H1 (cell line): ENCODE measurements at regions not wholly inside any gene's neighbourhood (a gene's known extent, or its start where the extent isn't known, plus 50 kb on each side); places are given as distances from the start of the nearest gene placed in this dataset.

ENCODE experiments used
- CTCF ChIA-PET: fragments of 300-600 bp; sonication (Branson Sonifier 250); formaldehyde crosslinking; loops from one replicate; lab custom pipeline; 2021; ENCODE audit not compliant: partially characterized antibody; lab: Charles Lee
- POLR2A ChIA-PET: fragments of 300-600 bp; sonication (Branson Sonifier 250); formaldehyde crosslinking; loops from one replicate; lab custom pipeline; 2021; ENCODE audit warnings: inconsistent platforms; ENCODE audit not compliant: partially characterized antibody; lab: Charles Lee
- DNase-seq, 2 experiments: peaks; one replicate each; pipeline versions ENCODE4 v3.0.0 to v3.0.0-alpha.2; 2010 to 2022; ENCODE audit warnings: low spot score in 2 of 2, low read depth in 1 of 2, mixed read lengths in 1 of 2
- FAIRE-seq: peaks from 2 replicates; lab custom pipeline; 2011; peaks lifted over from hg19 to GRCh38; lab: Jason Lieb, UNC
- H2AFZ ChIP-seq: 2 replicates; pipeline ENCODE4 v1.8.1; 2012; ENCODE audit warnings: low read length, inconsistent platforms
- H2AK5ac ChIP-seq: 2 replicates; pipeline ENCODE4 v1.6.1; 2013; ENCODE audit warnings: low read depth, low read length
- H2BK120ac ChIP-seq: replicated peaks from 2 replicates; pipeline ENCODE3; 2013; ENCODE audit warnings: low read depth, low read length, inconsistent platforms
- H2BK12ac ChIP-seq: 2 replicates; pipeline ENCODE4 v1.6.1; 2013; ENCODE audit warnings: low read depth, low read length
- H2BK15ac ChIP-seq: 2 replicates; pipeline ENCODE4 v1.6.1; 2013; ENCODE audit warnings: low read length
- H2BK20ac ChIP-seq: 2 replicates; pipeline ENCODE4 v1.6.1; 2013; ENCODE audit warnings: low read length
- H2BK5ac ChIP-seq: 2 replicates; pipeline ENCODE4 v1.6.1; 2013; ENCODE audit warnings: low read depth, low read length
- H3K14ac ChIP-seq: 2 replicates; pipeline ENCODE4 v1.6.1; 2013; ENCODE audit warnings: inconsistent platforms; ENCODE audit not compliant: insufficient read length
- H3K18ac ChIP-seq: 2 replicates; pipeline ENCODE4 v1.6.1; 2013; ENCODE audit warnings: low read length; ENCODE audit errors: extremely low read depth
- H3K23ac ChIP-seq: 2 replicates; pipeline ENCODE4 v1.6.1; 2013; ENCODE audit warnings: inconsistent platforms; ENCODE audit not compliant: insufficient read length
- H3K23me2 ChIP-seq: 2 replicates; pipeline ENCODE4 v1.6.1; 2013; ENCODE audit warnings: low read depth, low read length
- H3K27ac ChIP-seq: 2 replicates; pipeline ENCODE4 v1.6.1; 2011; ENCODE audit warnings: low read depth, low read length, inconsistent platforms
- H3K27me3 ChIP-seq, 4 experiments: replicated peaks in 1 of 4; 1 replicate in 1 of 4; 2 replicates in 3 of 4; pipeline versions ENCODE4 v1.6.1 to v1.8.1; 2011 to 2013; ENCODE audit warnings: low read length in 3 of 4, mild to moderate bottlenecking in 3 of 4, inconsistent platforms in 2 of 4, mixed read lengths in 2 of 4, moderate library complexity in 1 of 4; ENCODE audit not compliant: control insufficient read depth in 3 of 4, insufficient read depth in 3 of 4; ENCODE audit errors: extremely low read depth in 1 of 4
- H3K36me3 ChIP-seq, 4 experiments: 2 replicates each; pipeline versions ENCODE4 v1.6.1 to v1.8.1; 2011 to 2013; ENCODE audit warnings: mild to moderate bottlenecking in 4 of 4, low read length in 3 of 4, moderate library complexity in 2 of 4, control low read depth in 1 of 4, inconsistent platforms in 1 of 4; ENCODE audit not compliant: insufficient read depth in 4 of 4, control insufficient read depth in 2 of 4
- H3K4ac ChIP-seq: replicated peaks from 2 replicates; pipeline ENCODE3; 2013; ENCODE audit warnings: low read length, low read depth, mixed read lengths, inconsistent platforms; ENCODE audit not compliant: insufficient read length
- H3K4me1 ChIP-seq, 4 experiments: replicated peaks in 1 of 4; 1 replicate in 1 of 4; 2 replicates in 3 of 4; pipeline versions ENCODE4 v1.6.1 to v1.8.1; 2011 to 2013; ENCODE audit warnings: low read length in 3 of 4, inconsistent platforms in 2 of 4, mixed read lengths in 1 of 4; ENCODE audit not compliant: insufficient read depth in 4 of 4, control insufficient read depth in 3 of 4
- H3K4me2 ChIP-seq, 2 experiments: 2 replicates each; pipeline versions ENCODE4 v1.6.1 to v1.8.1; 2011 to 2013; ENCODE audit warnings: low read depth in 2 of 2, low read length in 2 of 2, control low read depth in 1 of 2, inconsistent platforms in 1 of 2, mild to moderate bottlenecking in 1 of 2; ENCODE audit not compliant: insufficient read depth in 1 of 2
- H3K4me3 ChIP-seq, 4 experiments: fragments of 200-600, 300-600 bp in 1 of 4; sonication (generic), shearing (Covaris generic), sonication (Bioruptor Twin) in 1 of 4; 2 replicates each; pipeline versions ENCODE4 v1.5.1 to v1.8.1; 2011 to 2016; ENCODE audit warnings: low read length in 4 of 4, low read depth in 3 of 4, control low read depth in 2 of 4, inconsistent platforms in 2 of 4, mild to moderate bottlenecking in 2 of 4, mixed read lengths in 1 of 4, moderate library complexity in 1 of 4; ENCODE audit not compliant: insufficient read depth in 2 of 4; ENCODE audit errors: extremely low read depth in 1 of 4
- H3K56ac ChIP-seq: replicated peaks from 2 replicates; pipeline ENCODE3; 2013; ENCODE audit warnings: low read depth, mild to moderate bottlenecking, mixed read lengths, low read length, inconsistent platforms; ENCODE audit not compliant: insufficient read length
- H3K79me1 ChIP-seq: 2 replicates; pipeline ENCODE4 v1.6.1; 2013; ENCODE audit warnings: low read depth, low read length, control low read depth
- H3K79me2 ChIP-seq, 2 experiments: 2 replicates each; pipeline versions ENCODE4 v1.6.1 to v1.8.1; 2012 to 2013; ENCODE audit warnings: low read length in 2 of 2, mild to moderate bottlenecking in 2 of 2, inconsistent platforms in 1 of 2; ENCODE audit not compliant: insufficient read depth in 2 of 2, control insufficient read depth in 1 of 2
- H3K9ac ChIP-seq, 4 experiments: replicated peaks in 1 of 4; 1 replicate in 1 of 4; 2 replicates in 3 of 4; pipeline versions ENCODE4 v1.6.1 to v1.8.1; 2011 to 2013; ENCODE audit warnings: low read depth in 3 of 4, low read length in 3 of 4, control low read depth in 2 of 4, mild to moderate bottlenecking in 2 of 4, moderate library complexity in 2 of 4, inconsistent platforms in 1 of 4; ENCODE audit errors: extremely low read depth in 1 of 4
- H3K9me3 ChIP-seq, 2 experiments: 2 replicates each; pipeline versions ENCODE4 v1.6.1 to v1.8.1; 2012 to 2013; ENCODE audit warnings: mild to moderate bottlenecking in 2 of 2, moderate library complexity in 2 of 2, control low read depth in 1 of 2, inconsistent platforms in 1 of 2, low read depth in 1 of 2, low read length in 1 of 2, mixed read lengths in 1 of 2; ENCODE audit not compliant: insufficient read depth in 2 of 2
- H4K20me1 ChIP-seq, 2 experiments: replicated peaks in 1 of 2; 2 replicates each; pipeline versions ENCODE3 to v1.8.1; 2011 to 2013; ENCODE audit warnings: inconsistent platforms in 2 of 2, low read length in 2 of 2, mild to moderate bottlenecking in 1 of 2; ENCODE audit not compliant: insufficient read depth in 2 of 2, control insufficient read depth in 1 of 2
- H4K5ac ChIP-seq: 2 replicates; pipeline ENCODE4 v1.6.1; 2013; ENCODE audit warnings: low read length, low read depth, mixed read lengths, inconsistent platforms; ENCODE audit not compliant: insufficient read length
- H4K8ac ChIP-seq: 2 replicates; pipeline ENCODE4 v1.8.0; 2013; ENCODE audit warnings: mild to moderate bottlenecking, moderate library complexity, low read length, inconsistent platforms; ENCODE audit not compliant: insufficient read depth; ENCODE audit errors: extremely low read depth
- H4K91ac ChIP-seq: replicated peaks from 2 replicates; pipeline ENCODE3; 2013; ENCODE audit warnings: low read length, mixed read lengths, inconsistent platforms; ENCODE audit not compliant: insufficient read length
- CEBPB ChIP-seq: IDR thresholded peaks from 2 replicates; pipeline ENCODE4 v1.6.1; 2012; ENCODE audit warnings: low read depth, low read length
- CREB1 ChIP-seq: IDR thresholded peaks from 2 replicates; pipeline ENCODE4 v1.6.1; 2012; ENCODE audit warnings: inconsistent platforms
- CTBP2 ChIP-seq: IDR thresholded peaks from 2 replicates; pipeline ENCODE4 v1.7.0; 2011; ENCODE audit warnings: borderline replicate concordance, mild to moderate bottlenecking, moderate library complexity, mixed read lengths, low read length; ENCODE audit not compliant: insufficient read depth, insufficient read length
- EGR1 ChIP-seq: IDR thresholded peaks from 2 replicates; pipeline ENCODE4 v1.6.1; 2011; ENCODE audit warnings: low read depth, low read length, borderline replicate concordance
- EP300 ChIP-seq, 2 experiments: IDR thresholded peaks; 1 replicate in 1 of 2; 2 replicates in 1 of 2; pipeline ENCODE4 v1.6.1; 2011 to 2012; ENCODE audit warnings: low read depth in 2 of 2, low read length in 2 of 2, mild to moderate bottlenecking in 2 of 2, borderline replicate concordance in 1 of 2, inconsistent platforms in 1 of 2, moderate library complexity in 1 of 2
- MAFK ChIP-seq: IDR thresholded peaks from 2 replicates; pipeline ENCODE4 v1.6.1; 2012; ENCODE audit warnings: low read depth, mild to moderate bottlenecking, improper control_type of control experiment, low read length
- PHF8 ChIP-seq: fragments of 200-600 bp; sonication (generic); conservative IDR thresholded peaks from 2 replicates; pipeline ENCODE4 v1.7.1; 2012; ENCODE audit warnings: low read depth, mild to moderate bottlenecking, inconsistent platforms, low read length, moderate library complexity
- RBBP5 ChIP-seq: IDR thresholded peaks from 2 replicates; pipeline ENCODE4 v1.7.1; 2012; ENCODE audit warnings: low read depth, mild to moderate bottlenecking, inconsistent platforms, low read length, moderate library complexity, borderline replicate concordance
- SP1 ChIP-seq: IDR thresholded peaks from 2 replicates; pipeline ENCODE4 v1.6.1; 2011; ENCODE audit warnings: low read depth, low read length
- SP2 ChIP-seq: IDR thresholded peaks from 2 replicates; pipeline ENCODE4 v1.6.1; 2012; ENCODE audit warnings: mild to moderate bottlenecking, low read length, inconsistent platforms
- SRF ChIP-seq: IDR thresholded peaks from 2 replicates; pipeline ENCODE4 v1.6.1; 2011; ENCODE audit warnings: mild to moderate bottlenecking, low read depth, low read length, moderate library complexity
- TAF7 ChIP-seq: optimal IDR thresholded peaks from 2 replicates; pipeline ENCODE3; 2011; ENCODE audit warnings: low read depth, mild to moderate bottlenecking, inconsistent platforms, low read length, moderate library complexity, borderline replicate concordance
- YY1 ChIP-seq: IDR thresholded peaks from 2 replicates; pipeline ENCODE4 v1.6.1; 2011; ENCODE audit warnings: low read depth, mild to moderate bottlenecking, low read length
- WGBS, 2 experiments: shearing (Covaris generic) in 1 of 2; methylation state at CpG; one replicate each; pipeline versions ENCODE4 v1.1.6 to v1.1.7; 2013 to 2015; ENCODE audit warnings: low lambda C conversion rate in 2 of 2, mixed read lengths in 2 of 2, inconsistent platforms in 1 of 2, low coverage in 1 of 2, missing lambda C conversion rate in 1 of 2; ENCODE audit not compliant: insufficient replicate concordance in 2 of 2, insufficient coverage in 1 of 2, insufficient read length in 1 of 2; ENCODE audit errors: extremely low coverage in 1 of 2, missing lambda C conversion rate in 1 of 2; 5-methylcytosine and 5-hydroxymethylcytosine counted together
- TF ChIP-seq, protein P1 (sequence below): IDR thresholded peaks from 2 replicates; pipeline ENCODE4 v1.6.1; 2012; ENCODE audit warnings: inconsistent platforms

DNA sequence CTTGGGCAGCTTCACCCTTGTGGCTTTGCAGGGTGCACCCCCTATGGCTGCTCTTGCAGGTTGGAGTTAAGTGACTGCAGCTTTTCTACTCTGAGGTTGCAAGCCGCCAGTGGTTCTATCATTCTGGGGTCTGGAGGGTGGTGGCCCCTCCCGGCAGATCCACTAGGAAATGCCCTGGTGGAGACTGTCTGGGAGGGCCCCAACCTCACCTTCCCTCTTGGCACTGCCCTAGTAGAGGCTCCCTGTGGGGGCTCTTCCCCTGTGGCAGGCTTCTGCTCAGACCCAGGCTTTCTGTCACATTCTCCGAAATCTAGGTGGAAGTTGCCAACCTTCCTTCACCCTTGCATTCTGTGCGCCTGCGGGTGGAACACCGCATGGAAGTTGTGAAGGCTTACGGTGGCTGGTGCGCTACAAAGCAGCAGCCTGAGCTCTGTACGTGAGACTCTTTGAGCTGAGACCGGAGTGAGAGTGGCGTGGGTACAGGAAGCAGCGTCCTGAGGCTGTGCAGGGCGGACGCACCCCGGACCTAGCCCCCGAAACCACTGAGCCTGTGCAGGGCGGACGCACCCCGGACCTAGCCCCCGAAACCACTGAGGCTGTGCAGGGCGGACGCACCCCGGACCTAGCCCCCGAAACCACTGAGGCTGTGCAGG is 626.7 kb upstream of the FRG1 start:
- Histone ChIP-seq H2BK15ac (no peak overlapping the region), H3K4me3 (no peak overlapping the region), H3K18ac (no peak overlapping the region)
- no peak for TF ChIP-seq EGR1
- no peak for TF ChIP-seq EP300 (IDR thresholded peaks at IDR 0.05; ENCODE audit: borderline replicate concordance in 1 of 2, low read depth in 2 of 2, low read length in 2 of 2)
- TF ChIP-seq MAFK, result no peak
- no peak for TF ChIP-seq TAF7
- no peak for TF ChIP-seq SP1
- TF ChIP-seq SRF, result no peak
- no peak for TF ChIP-seq RBBP5
- TF ChIP-seq SP2, result no peak
- TF ChIP-seq CTBP2, result no peak
- no peak for TF ChIP-seq CREB1
- TF ChIP-seq, protein P1, sequence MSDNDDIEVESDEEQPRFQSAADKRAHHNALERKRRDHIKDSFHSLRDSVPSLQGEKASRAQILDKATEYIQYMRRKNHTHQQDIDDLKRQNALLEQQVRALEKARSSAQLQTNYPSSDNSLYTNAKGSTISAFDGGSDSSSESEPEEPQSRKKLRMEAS, result no peak
- no peak for TF ChIP-seq CEBPB
- no peak for TF ChIP-seq PHF8
- no peak for TF ChIP-seq YY1
- TF ChIP-seq, all 59 proteins: peak for 0
- Histone ChIP-seq H3K23me2 (no peaks in the 10 kb centered on the region), H2BK120ac (no peak overlapping the region), H2AK5ac (no peak overlapping the region), H3K4me2 (no peak overlapping the region), H3K27me3 (no peaks in the 10 kb centered on the region; a peak in 1 of 7 replicates), H4K91ac (no peak overlapping the region), H2AFZ (no peak overlapping the region), H3K56ac (no peak overlapping the region), H3K4ac (no peak overlapping the region), H2BK20ac (no peak overlapping the region), H3K27ac (no peak overlapping the region), H3K79me1 (no peaks in the 10 kb centered on the region), H3K79me2 (no peaks in the 10 kb centered on the region), H3K9ac (no peak overlapping the region), H4K20me1 (no peaks in the 10 kb centered on the region), H3K4me1 (no peaks in the 10 kb centered on the region), H3K36me3 (no peaks in the 10 kb centered on the region), H3K9me3 (no peaks in the 10 kb centered on the region), H4K8ac (no peak overlapping the region), H2BK5ac (no peak overlapping the region), H4K5ac (no peak overlapping the region), H3K23ac (no peak overlapping the region), H2BK12ac (no peak overlapping the region), H3K14ac (no peak overlapping the region)
- ChIA-PET POLR2A (no interaction called here), CTCF (no interaction called here)
- 87% methylated on average over 20 of the region's 24 CpGs; no CpG with 5 or more reads in 1 of the 2 experiments for WGBS, 2 experiments
- DNase-seq (no peak), FAIRE-seq (no peak)
